AG04449 (cell line): ENCODE measurements at regions not wholly inside any gene's neighbourhood (a gene's known extent, or its start where the extent isn't known, plus 50 kb on each side); places are given as distances from the start of the nearest gene placed in this dataset.

Experiments
- CTCF ChIA-PET: fragments of 350-600 bp; formaldehyde crosslinking; extraction: SDS; loops from one replicate; lab custom pipeline; 2021; ENCODE audit warnings: antibody characterized with exemption; lab: Yijun Ruan, JAX
- POLR2A ChIA-PET: fragments of 400-600, 350-600 bp; formaldehyde crosslinking; extraction: SDS; loops from one replicate; lab custom pipeline; 2020; ENCODE audit warnings: antibody characterized with exemption, inconsistent platforms; lab: Yijun Ruan, JAX
- DNase-seq: peaks from one replicate; pipeline ENCODE4 v3.0.0-alpha.2; 2010; ENCODE audit warnings: low read depth, low spot score
- H3K4me3 ChIP-seq: 2 replicates; pipeline ENCODE4 v1.5.1; 2011; ENCODE audit warnings: low read depth, mild to moderate bottlenecking, control low read depth, low read length
- CTCF ChIP-seq: IDR thresholded peaks from one replicate; pipeline ENCODE4 v1.5.1; 2011; ENCODE audit warnings: mild to moderate bottlenecking, moderate library complexity, low read length, control low read depth, inconsistent platforms; ENCODE audit not compliant: insufficient read depth; ENCODE audit errors: missing control alignments

GRCh38 chr2:150783896-150784295 lies 296.4 kb upstream of the RND3 start:
- POLR2A ChIA-PET: no interaction called here
- no peak for DNase-seq
- TF ChIP-seq CTCF: no peak
- H3K4me3 ChIP-seq: no peak overlapping the region
- CTCF ChIA-PET: interaction anchor here (1.2 kb wide), 1 partner anchor 16 kb away, joined by 3 read pairs; no protein-coding TSS in a partner anchor

DNA sequence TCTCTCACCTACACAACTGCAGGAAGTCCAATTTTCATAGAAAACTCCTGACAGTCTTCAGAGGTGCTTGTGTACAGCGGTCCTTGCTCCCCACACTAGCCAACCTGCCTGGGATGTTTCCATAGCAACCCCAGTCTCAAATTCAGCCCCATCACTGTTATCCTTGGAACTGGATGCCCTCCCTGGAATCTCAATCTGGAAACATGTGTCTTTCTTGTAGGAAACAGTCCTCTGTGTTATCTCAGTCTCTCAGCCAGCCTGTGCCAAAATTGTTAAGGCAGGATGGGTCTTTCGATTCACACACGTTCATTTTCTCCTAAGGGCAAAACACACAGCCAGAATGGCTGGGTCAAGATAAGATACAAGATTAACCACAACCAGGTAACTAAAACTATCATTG lies 295.5 kb upstream of the RND3 start:
- TF ChIP-seq CTCF: no peak
- H3K4me3 ChIP-seq: no peak overlapping the region
- no peak for DNase-seq
- ChIA-PET CTCF (no interaction called here), POLR2A (no interaction called here)

GRCh38 chr2:150782613-150783012 lies 295.1 kb upstream of the RND3 start:
- ChIA-PET CTCF (no interaction called here), POLR2A (no interaction called here)
- no peak overlapping the region for H3K4me3 ChIP-seq
- TF ChIP-seq CTCF: no peak
- no peak for DNase-seq

GRCh38 chr2:150781142-150781541 lies 293.7 kb upstream of the RND3 start:
- ChIA-PET POLR2A (no interaction called here), CTCF (no interaction called here)
- DNase-seq: no peak
- no peak for TF ChIP-seq CTCF
- no peak overlapping the region for H3K4me3 ChIP-seq

DNA sequence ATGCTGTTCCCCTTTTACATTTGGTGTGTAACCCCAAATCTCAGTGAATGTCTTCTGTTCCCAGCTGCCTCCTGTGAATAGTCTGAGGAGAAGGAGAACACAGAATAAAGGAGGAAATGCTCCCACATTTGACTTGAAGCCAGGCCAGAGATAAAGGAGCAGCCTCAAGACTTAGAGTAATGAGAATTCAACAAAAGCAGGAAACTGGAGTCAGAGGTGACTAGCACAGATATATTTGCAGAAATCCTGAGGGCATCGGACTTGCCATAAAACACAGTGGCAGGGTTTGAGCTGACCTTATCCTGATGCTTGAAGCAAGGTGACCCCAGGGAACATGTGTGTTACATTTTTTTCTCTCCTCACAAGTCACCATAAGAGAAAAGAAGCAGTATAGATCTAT lies 291.4 kb upstream of the RND3 start:
- no peak overlapping the region for H3K4me3 ChIP-seq
- no peak for DNase-seq
- no peak for TF ChIP-seq CTCF
- CTCF ChIA-PET: interaction anchor here (1.7 kb wide), 1 partner anchor 21 kb away, joined by 4 read pairs; no protein-coding TSS in a partner anchor
- POLR2A ChIA-PET: no interaction called here

DNA sequence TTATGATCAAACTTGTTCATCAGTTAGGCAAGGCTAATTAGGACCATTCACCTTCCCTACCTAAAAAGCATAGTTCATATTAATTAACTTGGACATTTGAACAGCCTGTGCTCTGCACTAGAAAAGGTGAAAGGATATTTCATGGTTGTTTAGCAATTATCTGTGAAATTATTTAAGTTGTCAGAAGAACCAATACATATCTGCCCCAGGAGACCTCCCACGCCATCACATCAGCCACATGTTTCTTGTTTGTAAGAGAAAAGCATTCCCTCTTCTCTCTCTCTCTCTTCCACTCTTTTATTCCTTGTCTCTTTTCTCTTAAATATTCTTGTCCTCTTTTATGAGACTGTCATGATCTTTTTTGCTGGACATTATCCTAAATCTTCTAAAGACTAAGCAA lies 282.0 kb upstream of the RND3 start:
- no peak for TF ChIP-seq CTCF
- no peak for DNase-seq
- POLR2A ChIA-PET: no interaction called here
- H3K4me3 ChIP-seq: no peak overlapping the region
- CTCF ChIA-PET: no interaction called here
